ENCODE measurements at regions not wholly inside any gene's neighbourhood (a gene's known extent, or its start where the extent isn't known, plus 50 kb on each side); places are given as distances from the start of the nearest gene placed in this dataset.

GRCh38 chr18:7366597-7366996, 135.7 kb downstream of the LRRC30 start:
- CTCF ChIA-PET, result no interaction called here
- ATAC-seq, result no peak

More at GRCh38 chr18:7366597-7366996, 135.7 kb downstream of the LRRC30 start:
- TF ChIP-seq MEF2B (IDR thresholded peaks at IDR 0.05; ENCODE audit: partially characterized antibody, poor library complexity, severe bottlenecking) (no peak), CBX3 (IDR thresholded peaks at IDR 0.05; ENCODE audit: borderline replicate concordance, low read depth) (no peak), KLF5 (IDR thresholded peaks at IDR 0.05; ENCODE audit: partially characterized antibody) (no peak), CREM (IDR thresholded peaks at IDR 0.05; ENCODE audit: low read depth) (no peak), MEF2A (IDR thresholded peaks at IDR 0.05; ENCODE audit: insufficient read depth, low read depth, low read length) (no peak), YBX1 (IDR thresholded peaks at IDR 0.05) (no peak), MYB (IDR thresholded peaks at IDR 0.05; ENCODE audit: borderline replicate concordance, low read depth, low read length) (no peak), FOS (IDR thresholded peaks at IDR 0.05; ENCODE audit: borderline replicate concordance, extremely low read depth, insufficient read length) (no peak), SMC3 (IDR thresholded peaks at IDR 0.05; ENCODE audit: borderline replicate concordance, low read length) (no peak), FOXK2 (IDR thresholded peaks at IDR 0.05) (no peak), RFX5 (IDR thresholded peaks at IDR 0.05; ENCODE audit: low read depth, low read length) (no peak), SPI1 (IDR thresholded peaks at IDR 0.05; ENCODE audit: borderline replicate concordance, insufficient read depth, low read depth, low read length) (no peak), SP1 (IDR thresholded peaks at IDR 0.05; ENCODE audit: low read depth, low read length) (no peak), JUNB (IDR thresholded peaks at IDR 0.05) (no peak), NFXL1 (IDR thresholded peaks at IDR 0.05; ENCODE audit: borderline replicate concordance) (no peak), CREB1 (IDR thresholded peaks at IDR 0.05; ENCODE audit: low read depth) (no peak), IKZF2 (IDR thresholded peaks at IDR 0.05) (no peak), CBX5 (IDR thresholded peaks at IDR 0.05; ENCODE audit: low read depth) (no peak)
- TF ChIP-seq, protein P1, sequence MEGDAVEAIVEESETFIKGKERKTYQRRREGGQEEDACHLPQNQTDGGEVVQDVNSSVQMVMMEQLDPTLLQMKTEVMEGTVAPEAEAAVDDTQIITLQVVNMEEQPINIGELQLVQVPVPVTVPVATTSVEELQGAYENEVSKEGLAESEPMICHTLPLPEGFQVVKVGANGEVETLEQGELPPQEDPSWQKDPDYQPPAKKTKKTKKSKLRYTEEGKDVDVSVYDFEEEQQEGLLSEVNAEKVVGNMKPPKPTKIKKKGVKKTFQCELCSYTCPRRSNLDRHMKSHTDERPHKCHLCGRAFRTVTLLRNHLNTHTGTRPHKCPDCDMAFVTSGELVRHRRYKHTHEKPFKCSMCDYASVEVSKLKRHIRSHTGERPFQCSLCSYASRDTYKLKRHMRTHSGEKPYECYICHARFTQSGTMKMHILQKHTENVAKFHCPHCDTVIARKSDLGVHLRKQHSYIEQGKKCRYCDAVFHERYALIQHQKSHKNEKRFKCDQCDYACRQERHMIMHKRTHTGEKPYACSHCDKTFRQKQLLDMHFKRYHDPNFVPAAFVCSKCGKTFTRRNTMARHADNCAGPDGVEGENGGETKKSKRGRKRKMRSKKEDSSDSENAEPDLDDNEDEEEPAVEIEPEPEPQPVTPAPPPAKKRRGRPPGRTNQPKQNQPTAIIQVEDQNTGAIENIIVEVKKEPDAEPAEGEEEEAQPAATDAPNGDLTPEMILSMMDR (IDR thresholded peaks at IDR 0.05 in 2 of 3, conservative IDR thresholded peaks at IDR 0.05 in 1 of 3; ENCODE audit: control insufficient read depth in 2 of 3, extremely low read depth in 1 of 3, insufficient read depth in 1 of 3, low read depth in 3 of 3, low read length in 3 of 3), result no peak
- Histone ChIP-seq H2AFZ (ENCODE audit: control insufficient read depth, low read depth, low read length) (no peak overlapping the region), H3K9ac (ENCODE audit: control insufficient read depth, insufficient read depth, low read length) (no peak overlapping the region), H3K4me3 (no peak overlapping the region), H3K27ac (ENCODE audit: control insufficient read depth, insufficient read depth) (no peak overlapping the region), H3K4me2 (ENCODE audit: control insufficient read depth, insufficient read depth) (no peak overlapping the region), H3K27me3 (replicated peaks in 1 of 2; ENCODE audit: control insufficient read depth in 2 of 2, insufficient read depth in 2 of 2, low read length in 1 of 2) (no peaks in the 10 kb centered on the region), H3K4me1 (ENCODE audit: control insufficient read depth, insufficient read depth, low read length) (no peaks in the 10 kb centered on the region), H3K79me2 (ENCODE audit: control insufficient read depth, insufficient read depth, low read length) (no peaks in the 10 kb centered on the region), H3K9me3 (replicated peaks; ENCODE audit: control insufficient read depth, insufficient read depth, low read length) (no peaks in the 10 kb centered on the region; the same call in 2 of the 3 replicates), H3K36me3 (ENCODE audit: control insufficient read depth in 2 of 2, insufficient read depth in 2 of 2, low read length in 1 of 2) (no peaks in the 10 kb centered on the region), H4K20me1 (ENCODE audit: control insufficient read depth, insufficient read depth) (no peaks in the 10 kb centered on the region)
- POLR2A ChIA-PET, result no interaction called here
- DNase-seq (ENCODE audit: low read depth, low spot score), result no peak
- intact Hi-C loops (cut with micrococcal nuclease; ENCODE audit: unreplicated experiment), result no loop called here
- WGBS (ENCODE audit: insufficient coverage, insufficient replicate concordance, low lambda C conversion rate, missing lambda C conversion rate), result 7% methylated on average over 7 of the region's 7 CpGs
- in situ Hi-C loops (cut with MboI), result no loop called here
- FAIRE-seq, result no peak
- no TSS peak for BruUV-seq (replicated peaks)
- RAD21 ChIA-PET (ENCODE audit: unreplicated experiment), result no interaction called here
- SMC1A ChIA-PET (ENCODE audit: uncharacterized antibody, unreplicated experiment), result no interaction called here
